GM06990 (cell line): ENCODE measurements at regions not wholly inside any gene's neighbourhood (a gene's known extent, or its start where the extent isn't known, plus 50 kb on each side); places are given as distances from the start of the nearest gene placed in this dataset.
"Not testable (repeated sequence)": the region's sequence is repeated elsewhere in the genome, so short reads cannot be mapped to it uniquely, and the experiment has no call there.

Experiments used
- DNase-seq: peaks from one replicate; pipeline ENCODE4 v3.0.0-alpha.2; 2011; ENCODE audit not compliant: insufficient read length; ENCODE audit errors: extremely low read depth
- H3K27me3 ChIP-seq: replicated peaks from 2 replicates; pipeline ENCODE4 v1.6.0; 2011; ENCODE audit warnings: low read length; ENCODE audit not compliant: control insufficient read depth, insufficient read depth
- H3K36me3 ChIP-seq: 2 replicates; pipeline ENCODE4 v1.5.1; 2011; ENCODE audit warnings: low read length; ENCODE audit not compliant: control insufficient read depth, insufficient read depth
- H3K4me3 ChIP-seq: replicated peaks from 2 replicates; pipeline ENCODE4 v1.5.1; 2011; ENCODE audit warnings: low read depth, mild to moderate bottlenecking, control low read depth, low read length
- CTCF ChIP-seq: IDR thresholded peaks from 2 replicates; pipeline ENCODE4 v1.5.1; 2011; ENCODE audit warnings: low read length, control low read depth, mild to moderate bottlenecking, inconsistent platforms; ENCODE audit not compliant: insufficient read depth, poor library complexity, severe bottlenecking

GRCh38 chr10:57663401-57663800, 604.3 kb downstream of the IPMK start:
- H3K4me3 ChIP-seq: no peak overlapping the region
- no peak for DNase-seq
- H3K36me3 ChIP-seq: no peaks in the 10 kb centered on the region
- no peaks in the 10 kb centered on the region for H3K27me3 ChIP-seq
- no peak for TF ChIP-seq CTCF

GRCh38 chr10:57661206-57661605, 606.5 kb downstream of the IPMK start:
- Histone ChIP-seq H3K36me3 (no peaks in the 10 kb centered on the region), H3K27me3 (no peaks in the 10 kb centered on the region), H3K4me3 (no peak overlapping the region)
- no peak for TF ChIP-seq CTCF
- DNase-seq: no peak

GRCh38 chr10:57657164-57657765, 610.4 kb downstream of the IPMK start:
- DNase-seq: peak; percentile 2
- peak; percentile 77 for TF ChIP-seq CTCF

GRCh38 chr10:57654856-57655255, 612.8 kb downstream of the IPMK start:
- Histone ChIP-seq H3K36me3 (no peaks in the 10 kb centered on the region), H3K4me3 (no peak overlapping the region), H3K27me3 (no peaks in the 10 kb centered on the region)
- no peak for DNase-seq
- no peak for TF ChIP-seq CTCF

More at GRCh38 chr10:57657164-57657765, 610.4 kb downstream of the IPMK start:
- no peaks in the 10 kb centered on the region for H3K27me3 ChIP-seq
- H3K4me3 ChIP-seq: no peak overlapping the region
- H3K36me3 ChIP-seq: no peaks in the 10 kb centered on the region

- H3K4me3 ChIP-seq, H3K27me3 ChIP-seq, DNase-seq, H3K36me3 ChIP-seq: not testable (repeated sequence)
These were observed 622.6 kb downstream of the IPMK start for GRCh38 chr10:57645108-57645507.

GRCh38 chr10:57638411-57638810, 629.3 kb downstream of the IPMK start:
- DNase-seq: no peak
- Histone ChIP-seq H3K27me3 (no peaks in the 10 kb centered on the region), H3K36me3 (no peaks in the 10 kb centered on the region), H3K4me3 (no peak overlapping the region)
- TF ChIP-seq CTCF: no peak
